NCI-H2196 treated with DMSO at 0.1 percent for 48 hours (cell line): ENCODE measurements at regions not wholly inside any gene's neighbourhood (a gene's known extent, or its start where the extent isn't known, plus 50 kb on each side); places are given as distances from the start of the nearest gene placed in this dataset.

ENCODE experiments used
- DNase-seq: peaks from one replicate; lab custom pipeline; 2025; ENCODE audit not compliant: unreplicated experiment; lab: John Stamatoyannopoulos, UW

DNA sequence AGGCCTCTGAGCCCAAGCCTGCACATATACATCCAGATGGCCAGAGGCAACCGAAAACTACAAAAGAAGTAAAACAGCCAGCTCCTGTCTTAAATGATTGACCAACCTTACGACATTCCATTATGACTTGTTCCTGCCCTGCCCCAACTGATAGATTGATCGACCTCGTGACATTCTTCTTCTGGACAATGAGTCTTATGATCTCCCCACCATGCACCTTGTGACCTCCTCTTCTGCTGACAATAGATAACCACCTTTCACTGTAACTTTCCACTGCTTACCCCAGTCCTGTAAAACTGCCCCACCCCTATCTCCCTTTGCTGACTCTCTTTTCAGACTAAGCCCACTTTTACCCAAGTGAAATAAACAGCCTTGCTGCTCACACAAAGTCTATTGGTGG is 670.0 kb upstream of the PKDCC start:
- no peak for DNase-seq

- DNase-seq, result no peak
Observed at GRCh38 chr2:41378420-41378819, 669.4 kb upstream of the PKDCC start.

GRCh38 chr2:41379496-41380221 is 668.2 kb upstream of the PKDCC start:
- DNase-seq, result no peak

- no peak for DNase-seq
Observed at GRCh38 chr2:41381701-41382100, 666.1 kb upstream of the PKDCC start.

DNA sequence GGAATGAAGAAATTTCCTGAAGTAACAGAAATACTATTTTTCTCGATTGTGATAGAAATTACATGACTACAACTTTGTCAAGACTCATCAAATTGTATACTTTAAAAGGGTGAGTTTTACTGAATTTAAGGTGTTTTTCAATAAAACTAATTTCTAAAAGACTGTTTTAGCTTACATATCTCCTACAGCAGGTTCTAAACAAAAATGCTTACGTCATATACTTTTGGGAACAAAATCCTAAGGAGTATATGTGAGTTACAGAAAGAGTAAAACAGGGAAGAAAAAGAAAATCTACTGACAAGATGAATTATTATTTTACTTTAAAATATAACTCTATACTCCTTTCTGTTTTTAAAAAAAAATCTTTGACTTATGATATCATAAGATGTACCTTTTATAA is 660.3 kb upstream of the PKDCC start:
- no peak for DNase-seq

DNA sequence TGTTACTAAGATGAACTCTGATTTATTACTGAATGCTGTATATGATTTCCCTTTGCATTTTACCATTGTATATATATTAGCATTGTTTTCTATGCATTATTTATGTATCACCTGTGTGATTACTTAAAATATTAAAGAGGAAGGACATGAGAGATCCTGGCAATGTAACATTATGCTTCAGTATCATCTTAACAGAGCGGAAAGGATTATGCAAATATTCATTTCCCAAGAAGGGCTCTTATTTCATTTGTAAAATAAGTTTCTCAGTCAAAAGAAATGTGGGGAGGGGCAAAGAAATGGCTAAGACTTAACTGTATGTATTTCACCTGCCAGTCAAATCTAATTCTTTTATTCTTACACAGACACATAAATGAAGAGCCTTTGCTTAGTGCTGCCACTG is 654.2 kb upstream of the PKDCC start:
- no peak for DNase-seq

GRCh38 chr2:41394541-41394940 is 653.3 kb upstream of the PKDCC start:
- DNase-seq, result no peak

GRCh38 chr2:41395692-41396091 is 652.1 kb upstream of the PKDCC start:
- DNase-seq, result no peak

GRCh38 chr2:41399437-41400087 is 648.3 kb upstream of the PKDCC start:
- no peak for DNase-seq

GRCh38 chr2:41400088-41400665 is 647.6 kb upstream of the PKDCC start:
- DNase-seq, result no peak

DNA sequence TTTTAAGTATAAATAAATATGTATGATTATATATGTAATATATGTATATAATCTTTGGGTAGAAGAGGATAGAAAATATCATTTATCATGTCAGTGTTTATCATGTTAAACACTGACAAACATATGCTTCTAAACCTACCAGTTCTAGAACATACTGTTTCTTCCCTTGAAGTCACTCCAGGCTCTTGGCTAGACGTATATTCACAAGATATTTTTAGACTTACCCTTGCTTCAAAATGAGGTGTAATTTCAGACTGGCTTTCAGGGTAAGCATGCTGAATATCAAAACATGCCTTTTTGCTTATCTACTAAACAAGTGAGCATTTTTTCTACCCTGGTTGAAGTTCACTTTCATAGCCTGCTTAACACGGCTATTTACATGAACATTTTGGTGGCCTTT is 642.4 kb upstream of the PKDCC start:
- no peak for DNase-seq

GRCh38 chr2:41409328-41409727 is 638.5 kb upstream of the PKDCC start:
- DNase-seq, result no peak

DNA sequence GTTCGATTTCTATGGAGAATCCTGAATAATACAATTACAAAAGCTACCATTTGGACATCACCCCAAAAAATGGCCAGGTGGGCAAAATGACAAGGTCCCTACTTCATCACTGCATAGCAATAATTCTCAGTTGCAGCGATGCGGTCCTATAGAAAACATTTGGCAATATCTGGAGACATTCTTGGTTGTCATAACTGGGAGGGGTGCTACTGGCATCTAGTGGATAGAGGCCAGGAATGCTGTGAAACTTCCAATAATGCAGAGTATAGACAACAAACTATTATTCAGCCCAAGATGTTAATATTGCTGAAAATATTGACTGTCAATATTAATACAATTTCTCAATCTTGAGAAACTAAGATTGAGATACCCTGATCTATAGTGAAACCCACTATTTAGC is 637.8 kb upstream of the PKDCC start:
- DNase-seq, result no peak

- DNase-seq, result no peak
Observed at GRCh38 chr2:41413813-41414485, 633.9 kb upstream of the PKDCC start.

GRCh38 chr2:41414486-41415230 is 633.2 kb upstream of the PKDCC start:
- no peak for DNase-seq

- DNase-seq, result no peak
Observed at GRCh38 chr2:41417511-41417910, 630.3 kb upstream of the PKDCC start.

- no peak for DNase-seq
Observed at GRCh38 chr2:41420219-41420618, 627.6 kb upstream of the PKDCC start.

DNA sequence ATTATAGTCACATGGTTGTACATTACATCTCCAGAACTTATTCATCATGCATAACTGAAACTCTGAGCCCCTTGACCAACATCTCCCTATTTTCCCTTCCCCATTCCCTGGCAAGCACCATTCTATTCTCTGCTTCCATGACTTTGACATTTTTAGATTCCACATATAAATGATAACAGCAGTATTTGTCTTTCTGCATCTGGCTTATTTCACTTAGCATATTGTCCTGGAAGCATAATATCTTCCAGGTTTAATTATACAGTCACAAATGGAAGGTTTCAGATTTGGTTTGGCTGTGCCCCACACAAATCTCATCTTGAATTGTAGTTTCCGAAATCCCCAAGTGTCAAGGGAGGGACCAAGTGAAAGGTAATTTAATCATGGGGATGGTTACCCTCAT is 626.9 kb upstream of the PKDCC start:
- DNase-seq, result no peak

DNA sequence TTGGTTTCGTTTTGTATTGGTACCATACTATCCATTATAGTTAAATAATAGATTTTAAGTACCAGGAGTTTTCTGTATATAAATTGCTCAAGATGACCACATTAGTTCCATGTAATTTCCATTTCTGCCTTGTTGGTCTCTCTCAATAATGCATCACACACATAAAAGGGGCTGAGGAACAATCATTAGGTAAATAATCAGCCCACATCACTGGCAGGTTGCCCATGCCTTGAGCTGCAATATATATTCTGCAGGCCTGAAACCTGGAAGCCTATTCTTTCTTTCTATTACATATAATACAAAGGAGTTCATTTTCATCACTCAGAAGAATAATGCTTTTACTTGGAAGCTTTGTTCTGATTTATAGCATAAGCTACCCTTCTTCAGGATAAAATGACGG is 616.1 kb upstream of the PKDCC start:
- no peak for DNase-seq

- DNase-seq, result no peak
Observed at GRCh38 chr2:41432459-41432858, 615.4 kb upstream of the PKDCC start.

- DNase-seq, result no peak
Observed at GRCh38 chr2:41434991-41435390, 612.8 kb upstream of the PKDCC start.
